CD8-positive, alpha-beta memory T cell (primary cell): ENCODE measurements at regions not wholly inside any gene's neighbourhood (a gene's known extent, or its start where the extent isn't known, plus 50 kb on each side); places are given as distances from the start of the nearest gene placed in this dataset.
"Not testable (repeated sequence)": the region's sequence is repeated elsewhere in the genome, so short reads cannot be mapped to it uniquely, and the experiment has no call there.

Experiments used
- CTCF ChIA-PET: fragments of 350-600 bp; sonication (Branson Sonifier 250); formaldehyde crosslinking; loops from one replicate; lab custom pipeline; 2021; ENCODE audit warnings: antibody characterized with exemption; lab: Charles Lee
- POLR2A ChIA-PET: fragments of 350-600 bp; sonication (Branson Sonifier 250); formaldehyde crosslinking; loops from one replicate; lab custom pipeline; 2021; ENCODE audit warnings: antibody characterized with exemption; lab: Charles Lee
- DNase-seq, 5 donors: peaks; one replicate each; pipeline versions ENCODE4 v3.0.0 to v3.0.0-alpha.2; 2020 to 2022; ENCODE audit warnings: mixed read lengths in 1 of 5
- H3K27ac ChIP-seq: one replicate; pipeline ENCODE4 v1.7.0; 2013; ENCODE audit warnings: low read depth, mild to moderate bottlenecking, low read length, moderate library complexity
- H3K27me3 ChIP-seq: 2 replicates; pipeline ENCODE4 v1.7.0; 2013; ENCODE audit warnings: low read length, mild to moderate bottlenecking; ENCODE audit not compliant: insufficient read depth, poor library complexity, severe bottlenecking
- H3K36me3 ChIP-seq: 2 replicates; pipeline ENCODE4 v1.7.0; 2013; ENCODE audit warnings: mild to moderate bottlenecking, low read length, moderate library complexity; ENCODE audit not compliant: insufficient read depth
- H3K4me1 ChIP-seq: 2 replicates; pipeline ENCODE4 v1.7.0; 2013; ENCODE audit warnings: mild to moderate bottlenecking, low read length, moderate library complexity; ENCODE audit not compliant: insufficient read depth
- H3K4me3 ChIP-seq: 2 replicates; pipeline ENCODE4 v1.7.0; 2013; ENCODE audit warnings: mild to moderate bottlenecking, low read length
- H3K9me3 ChIP-seq: 2 replicates; pipeline ENCODE4 v1.7.0; 2013; ENCODE audit warnings: mild to moderate bottlenecking, low read length
- H3K27ac Mint-ChIP-seq, 8 donors: one replicate each; pipeline ENCODE4 v1.8.0; 2020 to 2021; ENCODE audit warnings: mixed read lengths in 8 of 8, mild to moderate bottlenecking in 6 of 8, inconsistent platforms in 3 of 8, moderate library complexity in 3 of 8
- H3K27me3 Mint-ChIP-seq, 2 donors: one replicate each; pipeline ENCODE4 v1.8.0; 2020 to 2021; ENCODE audit warnings: mixed read lengths in 2 of 2, mild to moderate bottlenecking in 1 of 2, moderate library complexity in 1 of 2
- H3K36me3 Mint-ChIP-seq, 3 donors: one replicate each; pipeline ENCODE4 v1.8.0; 2020 to 2021; ENCODE audit warnings: mixed read lengths in 3 of 3, inconsistent platforms in 1 of 3, mild to moderate bottlenecking in 1 of 3
- H3K4me1 Mint-ChIP-seq, 3 donors: one replicate each; pipeline ENCODE4 v1.8.0; 2020 to 2021; ENCODE audit warnings: mixed read lengths in 3 of 3, inconsistent platforms in 1 of 3, mild to moderate bottlenecking in 1 of 3
- H3K4me3 Mint-ChIP-seq, 7 donors: one replicate each; pipeline ENCODE4 v1.8.0; 2020 to 2021; ENCODE audit warnings: mixed read lengths in 7 of 7, mild to moderate bottlenecking in 6 of 7, moderate library complexity in 4 of 7, inconsistent platforms in 2 of 7
- H3K9me3 Mint-ChIP-seq, 5 donors: one replicate each; pipeline ENCODE4 v1.8.0; 2020 to 2022; ENCODE audit warnings: mixed read lengths in 5 of 5, mild to moderate bottlenecking in 3 of 5, moderate library complexity in 2 of 5, inconsistent platforms in 1 of 5

DNA sequence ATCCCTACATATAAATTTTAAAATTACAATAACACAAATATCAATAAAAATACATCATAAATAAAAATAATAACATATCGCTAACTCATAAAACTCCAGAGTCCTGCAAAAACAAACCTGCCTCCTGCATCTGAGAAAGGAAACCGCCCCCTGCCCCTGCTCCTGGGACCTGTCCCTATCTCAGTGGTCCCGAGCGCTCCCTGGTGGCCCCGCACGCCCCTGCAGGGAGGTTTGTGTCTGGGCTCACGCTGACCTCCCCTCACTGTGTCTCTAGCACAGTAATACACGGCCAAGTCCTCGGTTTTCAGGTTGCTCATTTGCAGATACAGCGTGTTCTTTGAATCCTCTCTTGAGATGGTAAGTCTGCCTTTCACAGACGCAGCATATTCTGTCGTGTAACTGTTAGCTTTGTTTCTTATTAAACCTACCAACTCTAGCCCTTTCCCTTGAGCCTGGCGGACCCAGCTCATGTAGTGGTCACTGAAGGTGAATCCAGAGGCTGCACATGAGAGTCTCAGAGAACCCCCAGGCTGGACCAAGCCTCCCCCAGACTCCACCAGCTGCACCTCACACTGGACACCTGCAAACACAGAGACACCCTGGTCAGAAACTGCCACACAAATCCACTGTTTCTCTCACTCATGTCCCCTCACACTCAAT is 554.1 kb downstream of the GOLGA6L6 start:
- Histone ChIP-seq H3K27ac (no peak overlapping the region), H3K27me3 (no peaks in the 10 kb centered on the region), H3K4me3 (no peak overlapping the region), H3K4me1 (no peaks in the 10 kb centered on the region), H3K36me3 (no peaks in the 10 kb centered on the region), H3K9me3 (no peaks in the 10 kb centered on the region)
- ChIA-PET POLR2A (no interaction called here), CTCF (no interaction called here)
- Mint-ChIP-seq H3K9me3 (peaks cover 0 to 23% (median 9%) of the 10 kb centered on the region in 5 donors), H3K27me3 (no peaks in the 10 kb centered on the region), H3K4me1 (peaks cover 0 to 3% (median 0%) of the 10 kb centered on the region in 3 donors), H3K4me3 (no peak overlapping the region), H3K27ac (no peak overlapping the region), H3K36me3 (no peaks in the 10 kb centered on the region)
- DNase-seq: no peak

DNA sequence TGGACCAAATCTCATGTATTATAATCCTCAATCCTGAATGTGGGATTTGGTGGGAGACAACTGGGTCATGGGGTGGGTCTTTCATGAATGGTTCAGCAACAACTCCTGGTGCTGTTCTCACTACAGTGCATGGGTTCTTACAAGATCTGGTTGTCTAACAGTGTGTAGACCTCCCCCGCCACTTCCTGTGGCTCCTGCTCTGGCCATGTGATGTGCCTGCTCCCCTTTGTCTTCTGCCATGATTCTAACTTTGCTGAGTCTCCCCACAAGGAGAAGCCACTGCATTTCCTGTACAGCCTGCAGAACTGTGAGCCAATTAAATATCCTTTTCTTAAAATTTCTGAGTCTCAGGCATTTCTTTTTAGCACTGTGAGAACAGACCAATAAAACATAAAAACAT is 557.5 kb downstream of the GOLGA6L6 start:
- peaks cover 2 to 14% (median 6%) of the 10 kb centered on the region in 5 donors for H3K9me3 Mint-ChIP-seq

DNA sequence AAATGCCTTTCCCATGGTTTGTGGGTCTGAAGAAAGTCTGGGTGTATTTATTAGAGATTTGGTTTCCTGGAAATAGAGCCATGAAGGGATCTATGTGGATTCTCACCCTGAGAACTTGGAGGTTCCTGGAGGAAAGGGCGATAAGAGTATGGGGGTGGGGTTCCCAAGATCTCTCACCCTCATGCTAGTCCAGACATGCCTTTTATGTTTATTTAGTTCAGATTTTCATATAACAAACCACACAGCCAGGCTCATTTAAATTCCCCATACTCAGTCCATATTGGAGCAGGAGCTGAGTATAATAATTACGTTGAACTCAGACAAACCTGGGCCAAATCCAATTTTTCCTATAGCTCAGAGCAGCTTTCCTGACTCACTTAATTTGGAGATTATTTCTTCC is 566.6 kb downstream of the GOLGA6L6 start:
- H3K27ac ChIP-seq: no peak overlapping the region
- no peaks in the 10 kb centered on the region for H3K27me3 ChIP-seq
- H3K27me3 Mint-ChIP-seq: no peaks in the 10 kb centered on the region
- ChIA-PET POLR2A (no interaction called here), CTCF (no interaction called here)
- H3K9me3 Mint-ChIP-seq: peaks cover 3 to 9% (median 8%) of the 10 kb centered on the region in 5 donors
- no peak overlapping the region for H3K4me3 ChIP-seq
- H3K9me3 ChIP-seq: no peaks in the 10 kb centered on the region
- H3K4me1 Mint-ChIP-seq: peaks cover 0 to 4% (median 2%) of the 10 kb centered on the region in 3 donors
- H3K4me3 Mint-ChIP-seq: no peak overlapping the region
- H3K36me3 Mint-ChIP-seq: no peaks in the 10 kb centered on the region
- no peaks in the 10 kb centered on the region for H3K4me1 ChIP-seq
- DNase-seq: no peak
- no peak overlapping the region for H3K27ac Mint-ChIP-seq
- H3K36me3 ChIP-seq: no peaks in the 10 kb centered on the region

More for the DNA sequence above, 557.5 kb downstream of the GOLGA6L6 start:
- Mint-ChIP-seq H3K27ac (no peak overlapping the region), H3K4me3 (no peak overlapping the region), H3K27me3 (no peaks in the 10 kb centered on the region), H3K36me3 (no peaks in the 10 kb centered on the region), H3K4me1 (peaks cover 0 to 3% (median 0%) of the 10 kb centered on the region in 3 donors)
- no peak overlapping the region for H3K4me3 ChIP-seq
- ChIA-PET POLR2A (no interaction called here), CTCF (no interaction called here)
- no peaks in the 10 kb centered on the region for H3K27me3 ChIP-seq
- DNase-seq: no peak
- no peaks in the 10 kb centered on the region for H3K36me3 ChIP-seq
- H3K9me3 ChIP-seq: no peaks in the 10 kb centered on the region
- H3K4me1 ChIP-seq: no peaks in the 10 kb centered on the region
- no peak overlapping the region for H3K27ac ChIP-seq

DNA sequence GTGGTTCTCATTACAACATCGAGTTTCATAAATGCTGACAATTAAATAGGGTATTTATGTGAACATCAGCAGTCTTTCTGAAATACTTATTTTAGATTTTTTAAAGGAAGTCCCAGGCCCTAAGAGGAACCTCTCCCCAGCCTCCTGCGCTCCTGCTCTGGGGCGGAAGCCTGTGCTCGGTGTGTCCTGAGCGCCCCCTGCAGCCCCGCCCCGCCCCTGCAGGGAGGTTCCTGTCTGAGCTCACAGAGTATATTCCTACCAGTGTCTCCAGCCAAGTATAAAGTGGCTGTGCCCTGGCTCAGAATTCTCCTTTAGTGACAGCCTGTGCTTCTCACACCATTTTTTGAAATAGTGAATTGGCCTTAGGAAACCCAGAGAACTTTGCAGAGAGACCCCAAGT is 567.9 kb downstream of the GOLGA6L6 start:
- Histone ChIP-seq H3K4me3 (no peak overlapping the region), H3K27ac (no peak overlapping the region), H3K4me1 (no peaks in the 10 kb centered on the region), H3K9me3 (no peaks in the 10 kb centered on the region), H3K36me3 (no peaks in the 10 kb centered on the region), H3K27me3 (no peaks in the 10 kb centered on the region)
- no peak overlapping the region for H3K4me3 Mint-ChIP-seq
- ChIA-PET POLR2A (no interaction called here), CTCF (no interaction called here)
- DNase-seq: no peak
- H3K27me3 Mint-ChIP-seq: no peaks in the 10 kb centered on the region
- H3K4me1 Mint-ChIP-seq: peaks cover 0 to 4% (median 2%) of the 10 kb centered on the region in 3 donors
- H3K9me3 Mint-ChIP-seq: peaks cover under 1 to 9% (median 4%) of the 10 kb centered on the region in 5 donors
- H3K36me3 Mint-ChIP-seq: no peaks in the 10 kb centered on the region
- no peak overlapping the region for H3K27ac Mint-ChIP-seq

DNA sequence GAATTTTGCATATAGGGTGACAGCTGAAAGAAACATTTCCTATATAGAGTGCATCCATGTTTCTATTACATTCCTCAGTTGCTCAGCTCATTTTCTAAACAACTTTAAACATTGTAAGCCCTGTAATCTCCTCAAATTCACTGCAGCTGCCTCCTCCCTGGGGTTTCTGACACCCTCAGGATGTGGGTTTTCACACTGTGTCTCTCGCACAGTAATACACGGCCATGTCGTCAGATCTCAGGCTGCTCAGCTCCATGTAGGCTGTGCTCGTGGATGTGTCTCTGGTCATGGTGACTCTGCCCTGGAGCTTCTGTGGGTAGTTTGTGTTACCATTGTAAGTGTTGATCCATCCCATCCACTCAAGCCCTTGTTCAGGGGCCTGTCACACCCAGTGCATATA is 569.0 kb downstream of the GOLGA6L6 start:
- DNase-seq, H3K36me3 ChIP-seq, CTCF ChIA-PET, H3K4me3 ChIP-seq, H3K9me3 Mint-ChIP-seq, H3K4me1 Mint-ChIP-seq, H3K27ac ChIP-seq, H3K4me3 Mint-ChIP-seq, H3K9me3 ChIP-seq, H3K4me1 ChIP-seq, H3K27me3 ChIP-seq, H3K27ac Mint-ChIP-seq, POLR2A ChIA-PET, H3K36me3 Mint-ChIP-seq, H3K27me3 Mint-ChIP-seq: not testable (repeated sequence)

DNA sequence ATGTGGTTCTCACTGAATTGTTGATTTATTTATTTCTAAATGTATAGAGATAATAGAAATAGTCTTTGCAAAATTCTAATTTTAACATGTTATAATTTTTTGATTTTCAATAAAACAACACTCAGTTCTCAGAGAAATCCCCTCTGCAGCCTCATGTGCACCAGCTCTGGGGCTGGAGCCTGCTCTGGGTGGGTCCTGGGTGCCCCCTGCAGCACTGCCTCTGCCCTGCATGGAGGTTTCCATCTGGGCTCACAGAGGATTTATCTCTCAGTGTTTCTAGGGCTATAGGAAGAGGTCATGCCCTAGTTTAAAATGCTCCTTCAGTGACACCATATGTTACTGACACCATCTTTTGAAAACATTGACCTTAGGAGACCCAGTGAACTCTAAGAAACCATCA is 576.0 kb downstream of the GOLGA6L6 start:
- CTCF ChIA-PET, POLR2A ChIA-PET, H3K27ac Mint-ChIP-seq: not testable (repeated sequence)

DNA sequence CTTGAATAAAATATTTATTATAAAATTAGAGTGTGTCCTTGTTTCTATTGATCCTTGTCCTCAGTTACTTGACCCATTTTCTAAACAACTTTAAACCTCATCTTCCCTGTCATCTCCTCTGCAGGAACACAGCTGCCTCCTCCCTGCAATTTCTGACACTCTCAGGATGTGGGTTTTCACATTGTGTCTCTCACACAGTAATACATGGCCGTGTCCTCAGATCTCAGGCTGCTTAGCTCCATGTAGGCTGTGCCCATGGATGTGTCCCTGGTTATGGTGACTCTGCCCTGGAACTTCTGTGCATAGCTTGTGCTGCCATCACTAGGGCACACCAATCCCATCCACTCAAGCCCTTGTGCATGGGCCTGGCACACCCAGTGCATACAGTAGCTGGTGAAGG is 577.1 kb downstream of the GOLGA6L6 start:
- H3K9me3 ChIP-seq, H3K27ac ChIP-seq, H3K27ac Mint-ChIP-seq, H3K36me3 Mint-ChIP-seq, H3K36me3 ChIP-seq, H3K4me1 Mint-ChIP-seq, H3K4me3 Mint-ChIP-seq, CTCF ChIA-PET, H3K4me1 ChIP-seq, H3K4me3 ChIP-seq, H3K27me3 ChIP-seq, DNase-seq, H3K27me3 Mint-ChIP-seq, POLR2A ChIA-PET: not testable (repeated sequence)
- peaks cover 0 to 16% (median 2%) of the 10 kb centered on the region in 5 donors for H3K9me3 Mint-ChIP-seq

More for the DNA sequence above, 576.0 kb downstream of the GOLGA6L6 start:
- not testable (repeated sequence) for H3K27ac ChIP-seq, H3K9me3 ChIP-seq, H3K4me1 ChIP-seq, H3K36me3 ChIP-seq, H3K4me3 ChIP-seq, H3K4me3 Mint-ChIP-seq, H3K36me3 Mint-ChIP-seq, H3K4me1 Mint-ChIP-seq, DNase-seq, H3K27me3 Mint-ChIP-seq, H3K27me3 ChIP-seq
- peaks cover 0 to 16% (median under 1%) of the 10 kb centered on the region in 5 donors for H3K9me3 Mint-ChIP-seq

DNA sequence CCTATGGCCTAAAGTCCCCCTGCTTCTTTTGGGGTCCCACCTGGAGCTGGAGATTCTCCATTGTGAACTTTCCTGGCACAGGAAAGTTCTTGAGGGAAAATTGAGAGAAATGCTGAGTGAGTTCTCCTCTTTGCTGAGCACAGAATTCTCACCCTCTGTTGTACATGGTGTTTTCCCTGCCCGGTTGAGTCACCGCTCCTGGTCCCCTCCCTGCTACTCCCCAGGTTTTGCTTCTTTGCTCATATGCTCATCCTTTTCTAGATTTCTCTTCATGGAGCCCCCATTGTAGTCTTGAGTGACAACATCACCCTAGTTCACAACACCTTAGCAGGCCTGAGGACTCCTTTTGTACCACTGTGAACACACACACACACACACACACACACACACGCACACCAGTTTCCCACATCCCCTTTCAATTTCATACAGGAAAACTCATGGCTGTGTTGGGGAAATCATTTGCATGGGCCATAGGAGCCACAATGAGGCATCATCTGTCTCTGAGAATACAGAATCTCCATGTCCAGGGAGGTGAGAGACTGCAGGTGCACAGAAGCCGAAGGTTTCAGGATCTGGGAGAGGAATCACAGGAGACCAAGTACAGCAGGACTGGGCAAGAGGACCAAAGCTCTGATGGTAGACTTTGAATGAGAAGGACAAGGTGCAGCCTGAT is 585.3 kb downstream of the GOLGA6L6 start:
- Histone ChIP-seq H3K27ac (no peak overlapping the region), H3K4me1 (no peaks in the 10 kb centered on the region), H3K9me3 (no peaks in the 10 kb centered on the region), H3K27me3 (no peaks in the 10 kb centered on the region), H3K36me3 (no peaks in the 10 kb centered on the region), H3K4me3 (no peak overlapping the region)
- H3K4me3 Mint-ChIP-seq: no peak overlapping the region
- DNase-seq: no peak
- peak overlapping the region in 1 of 8 donors; percentile 67 for H3K27ac Mint-ChIP-seq
- H3K9me3 Mint-ChIP-seq: peaks cover 4 to 13% (median 6%) of the 10 kb centered on the region in 5 donors
- ChIA-PET POLR2A (no interaction called here), CTCF (no interaction called here)
- H3K4me1 Mint-ChIP-seq: no peaks in the 10 kb centered on the region
- no peaks in the 10 kb centered on the region for H3K27me3 Mint-ChIP-seq
- H3K36me3 Mint-ChIP-seq: no peaks in the 10 kb centered on the region
